HUES6 (cell line): ENCODE measurements at regions not wholly inside any gene's neighbourhood (a gene's known extent, or its start where the extent isn't known, plus 50 kb on each side); places are given as distances from the start of the nearest gene placed in this dataset.

Experiments used
- H3K27ac ChIP-seq: 2 replicates; pipeline ENCODE4 v1.7.0; 2013; ENCODE audit warnings: low read depth, mild to moderate bottlenecking, low read length, inconsistent platforms
- H3K27me3 ChIP-seq: 2 replicates; pipeline ENCODE4 v1.6.1; 2013; ENCODE audit warnings: low read length; ENCODE audit not compliant: control insufficient read depth, insufficient read depth
- H3K36me3 ChIP-seq: 2 replicates; pipeline ENCODE4 v1.6.1; 2013; ENCODE audit warnings: low read length; ENCODE audit not compliant: control insufficient read depth, insufficient read depth
- H3K4me1 ChIP-seq: 2 replicates; pipeline ENCODE4 v1.6.1; 2013; ENCODE audit warnings: low read length; ENCODE audit not compliant: control insufficient read depth, insufficient read depth
- H3K4me3 ChIP-seq: 2 replicates; pipeline ENCODE4 v1.5.1; 2013; ENCODE audit warnings: low read depth, low read length
- H3K9ac ChIP-seq: one replicate; pipeline ENCODE4 v1.6.1; 2013; ENCODE audit warnings: mild to moderate bottlenecking, low read length
- H3K9me3 ChIP-seq: 2 replicates; pipeline ENCODE4 v1.6.1; 2013; ENCODE audit warnings: low read depth, low read length; ENCODE audit not compliant: control insufficient read depth, insufficient read depth

DNA sequence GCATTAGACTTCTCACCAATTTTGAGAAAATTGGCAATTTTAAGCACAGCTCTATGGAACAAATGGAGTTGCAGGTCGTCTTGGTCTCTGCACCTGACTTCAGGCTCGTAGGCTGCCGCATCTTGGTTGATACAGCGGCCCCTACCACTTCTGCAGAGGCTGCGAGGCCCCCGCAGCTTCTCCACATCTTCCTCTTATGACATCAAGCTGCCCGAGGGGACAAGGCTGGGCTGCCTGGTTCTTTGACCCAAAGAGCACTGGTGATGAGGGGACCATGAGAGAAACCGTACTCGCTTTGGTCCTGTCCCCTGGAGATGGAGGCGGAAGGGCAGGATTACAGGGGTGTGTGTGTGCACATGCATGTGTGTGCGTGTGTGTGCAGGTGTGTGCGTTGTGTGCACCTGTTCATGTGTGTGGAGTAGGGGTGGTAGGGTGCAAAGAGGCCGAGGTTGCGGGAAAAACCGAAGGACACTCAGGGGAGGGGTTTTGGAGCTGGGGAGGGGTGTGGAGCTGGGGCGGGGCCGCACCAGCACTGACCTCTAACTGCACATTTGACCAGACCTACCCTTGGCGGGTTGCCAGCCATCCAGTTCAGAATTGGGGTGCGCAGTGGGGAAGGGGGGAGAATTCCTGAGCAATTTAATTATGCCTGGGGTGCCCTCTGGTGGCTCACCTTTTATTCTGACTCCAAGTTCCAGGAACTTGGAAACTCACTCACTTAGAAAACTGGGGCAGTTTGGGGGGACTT lies 65.1 kb upstream of the ARHGEF7 start:
- Histone ChIP-seq H3K27me3 (no peaks in the 10 kb centered on the region), H3K27ac (no peak overlapping the region), H3K9ac (no peak overlapping the region), H3K4me3 (no peak overlapping the region), H3K36me3 (no peaks in the 10 kb centered on the region), H3K9me3 (peaks cover 24% of the 10 kb centered on the region), H3K4me1 (no peaks in the 10 kb centered on the region)

DNA sequence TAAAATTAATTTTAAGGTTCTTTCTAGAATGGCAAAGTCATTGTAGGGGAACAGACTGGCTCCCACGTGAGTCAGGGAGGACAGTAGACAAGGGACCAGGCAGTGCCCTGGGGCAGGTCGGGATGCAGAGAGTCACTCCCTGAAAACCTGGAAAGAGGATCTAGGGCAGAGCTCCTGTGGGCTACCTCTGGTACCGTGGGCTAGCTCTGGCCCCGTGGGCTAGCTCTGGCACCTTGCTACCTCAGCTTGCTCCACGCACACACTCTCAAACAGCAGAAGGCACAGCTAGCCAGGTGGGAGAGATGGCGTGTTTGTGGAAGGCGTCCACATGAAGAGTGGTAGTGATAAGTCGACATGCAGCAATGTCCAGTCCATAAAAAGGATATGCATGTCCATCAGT lies 66.7 kb upstream of the ARHGEF7 start:
- peaks cover 37% of the 10 kb centered on the region for H3K9me3 ChIP-seq
- no peaks in the 10 kb centered on the region for H3K36me3 ChIP-seq
- no peak overlapping the region for H3K9ac ChIP-seq
- no peak overlapping the region for H3K27ac ChIP-seq
- H3K4me1 ChIP-seq = no peaks in the 10 kb centered on the region
- no peaks in the 10 kb centered on the region for H3K27me3 ChIP-seq
- no peak overlapping the region for H3K4me3 ChIP-seq

DNA sequence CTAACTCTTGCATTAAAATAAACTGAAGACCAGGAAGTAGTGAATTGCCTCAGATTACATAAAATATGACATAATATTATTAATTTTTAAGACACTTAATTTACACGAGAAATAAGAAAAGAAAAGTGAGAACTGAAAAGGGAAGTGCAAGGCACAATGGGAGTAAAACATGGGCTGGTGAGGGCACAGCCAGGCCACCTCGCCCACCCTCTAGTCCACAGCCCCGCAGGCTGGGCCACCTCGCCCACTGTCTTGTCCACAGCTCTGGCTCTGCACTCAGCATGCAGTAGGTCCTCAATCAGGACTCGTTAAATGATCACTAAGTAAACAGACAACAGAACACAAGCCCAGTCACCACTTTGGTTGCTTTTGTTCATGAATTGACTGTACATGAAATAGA lies 67.8 kb upstream of the ARHGEF7 start:
- H3K9ac ChIP-seq = no peak overlapping the region
- H3K9me3 ChIP-seq = peaks cover 39% of the 10 kb centered on the region
- no peak overlapping the region for H3K4me3 ChIP-seq
- no peaks in the 10 kb centered on the region for H3K27me3 ChIP-seq
- H3K27ac ChIP-seq = no peak overlapping the region
- no peaks in the 10 kb centered on the region for H3K4me1 ChIP-seq
- H3K36me3 ChIP-seq = no peaks in the 10 kb centered on the region

DNA sequence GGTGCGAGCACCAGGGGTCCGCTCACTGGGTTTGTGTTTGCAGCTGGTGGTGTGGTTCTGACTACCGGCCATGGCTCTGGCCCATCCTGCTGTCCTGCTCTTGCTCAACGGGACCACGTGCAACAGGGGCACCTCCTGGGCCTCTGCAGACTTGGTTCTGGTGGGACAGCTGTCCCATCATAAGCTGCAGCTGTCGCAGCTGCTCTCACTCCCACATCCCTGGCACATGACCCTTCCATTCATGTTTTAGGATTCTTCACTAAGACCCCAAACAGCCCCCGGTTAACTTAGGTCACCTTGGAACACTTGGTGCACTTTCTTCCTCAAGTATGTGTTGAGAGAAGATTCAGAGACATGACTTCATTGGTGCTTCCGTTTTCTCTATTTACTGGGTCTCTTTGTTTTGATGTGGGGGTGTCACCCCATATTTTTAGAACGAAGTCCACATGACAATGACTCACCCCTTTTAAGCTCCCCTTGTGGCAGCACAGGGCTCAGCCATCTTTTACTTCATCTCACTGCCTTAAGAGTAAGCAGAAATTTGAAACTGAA lies 68.4 kb upstream of the ARHGEF7 start:
- no peaks in the 10 kb centered on the region for H3K36me3 ChIP-seq
- H3K9ac ChIP-seq = no peak overlapping the region
- H3K9me3 ChIP-seq = peaks cover 39% of the 10 kb centered on the region
- no peaks in the 10 kb centered on the region for H3K4me1 ChIP-seq
- H3K4me3 ChIP-seq = no peak overlapping the region
- H3K27ac ChIP-seq = no peak overlapping the region
- H3K27me3 ChIP-seq = no peaks in the 10 kb centered on the region

DNA sequence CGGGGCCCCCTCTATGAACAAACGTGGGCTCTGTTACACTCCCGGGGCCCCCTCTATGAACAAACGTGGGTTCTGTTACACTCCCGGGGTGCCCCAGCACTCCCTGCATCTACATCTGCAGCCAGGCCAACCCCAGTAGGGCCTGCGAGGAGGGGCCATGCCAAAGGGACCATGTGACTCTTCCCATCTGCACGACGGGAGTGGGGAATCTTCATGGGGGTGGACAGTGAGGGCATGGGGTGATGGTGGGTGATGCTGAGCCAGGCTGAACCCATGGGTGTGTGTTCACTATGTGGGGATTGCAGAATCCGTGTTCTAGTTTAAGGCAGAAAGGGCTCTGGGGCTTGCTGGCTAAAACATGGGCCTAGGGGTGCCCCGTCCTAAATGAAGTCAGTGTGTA lies 69.9 kb upstream of the ARHGEF7 start:
- no peaks in the 10 kb centered on the region for H3K4me1 ChIP-seq
- peaks cover 39% of the 10 kb centered on the region for H3K9me3 ChIP-seq
- no peak overlapping the region for H3K9ac ChIP-seq
- no peaks in the 10 kb centered on the region for H3K27me3 ChIP-seq
- no peak overlapping the region for H3K4me3 ChIP-seq
- H3K36me3 ChIP-seq = no peaks in the 10 kb centered on the region
- H3K27ac ChIP-seq = no peak overlapping the region

DNA sequence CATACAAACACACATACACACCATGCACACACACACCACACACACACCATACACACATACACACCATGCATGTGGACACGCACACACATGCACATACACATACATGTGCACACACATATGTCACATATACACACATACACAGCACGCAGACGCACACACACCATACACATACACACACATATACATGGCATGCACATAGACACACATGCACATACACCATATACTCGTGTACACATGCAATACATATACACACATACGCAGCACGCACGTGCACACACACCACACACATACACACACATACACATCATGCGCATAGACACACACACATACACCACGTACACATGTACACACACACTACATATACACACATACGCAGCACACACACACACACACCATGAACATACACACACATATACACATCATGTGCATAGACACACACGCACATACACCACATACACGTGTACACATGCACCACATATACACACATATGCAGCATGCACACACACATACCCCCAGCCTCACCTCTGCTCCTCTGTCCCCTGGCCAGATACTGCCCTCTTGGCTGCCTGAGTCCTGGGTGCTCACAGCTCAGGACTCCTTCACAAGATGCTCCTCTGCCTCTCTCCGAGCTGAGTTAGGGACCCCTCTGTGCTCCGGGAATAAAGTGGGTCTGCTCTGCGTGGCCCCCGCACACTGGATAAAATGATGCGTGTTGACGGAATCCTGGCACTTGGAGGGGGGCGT lies 70.9 kb upstream of the ARHGEF7 start:
- no peaks in the 10 kb centered on the region for H3K4me1 ChIP-seq
- H3K4me3 ChIP-seq = 0 out of 2 replicates have a peak overlapping the region, but pooled peaks have one; percentile 6
- peaks cover 42% of the 10 kb centered on the region for H3K9me3 ChIP-seq
- no peaks in the 10 kb centered on the region for H3K27me3 ChIP-seq
- H3K9ac ChIP-seq = no peak overlapping the region
- no peaks in the 10 kb centered on the region for H3K36me3 ChIP-seq
- no peak overlapping the region for H3K27ac ChIP-seq

DNA sequence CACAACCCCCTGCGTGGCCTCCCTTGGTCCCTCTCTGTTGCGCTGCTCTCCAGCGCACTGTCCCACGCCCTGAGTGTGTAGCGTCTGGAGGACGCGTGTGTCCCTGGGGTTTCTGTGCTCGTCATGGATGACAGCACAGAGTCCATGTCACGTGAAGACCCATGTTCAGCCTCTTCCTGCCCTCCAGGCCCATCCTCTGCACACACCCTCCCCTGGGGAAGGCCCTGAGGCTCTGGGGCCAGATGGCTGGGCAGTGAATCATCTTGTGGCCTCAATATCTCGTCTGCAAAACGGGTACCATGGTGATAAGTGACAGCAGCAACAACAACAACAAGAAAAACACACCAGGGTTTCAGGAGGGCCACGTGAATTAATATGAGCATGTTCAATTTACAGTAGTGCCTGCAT lies 71.5 kb upstream of the ARHGEF7 start:
- H3K9ac ChIP-seq = no peak overlapping the region
- H3K27ac ChIP-seq = no peak overlapping the region
- no peaks in the 10 kb centered on the region for H3K36me3 ChIP-seq
- H3K4me3 ChIP-seq = no peak overlapping the region
- H3K9me3 ChIP-seq = peaks cover 42% of the 10 kb centered on the region
- no peaks in the 10 kb centered on the region for H3K27me3 ChIP-seq
- H3K4me1 ChIP-seq = no peaks in the 10 kb centered on the region

DNA sequence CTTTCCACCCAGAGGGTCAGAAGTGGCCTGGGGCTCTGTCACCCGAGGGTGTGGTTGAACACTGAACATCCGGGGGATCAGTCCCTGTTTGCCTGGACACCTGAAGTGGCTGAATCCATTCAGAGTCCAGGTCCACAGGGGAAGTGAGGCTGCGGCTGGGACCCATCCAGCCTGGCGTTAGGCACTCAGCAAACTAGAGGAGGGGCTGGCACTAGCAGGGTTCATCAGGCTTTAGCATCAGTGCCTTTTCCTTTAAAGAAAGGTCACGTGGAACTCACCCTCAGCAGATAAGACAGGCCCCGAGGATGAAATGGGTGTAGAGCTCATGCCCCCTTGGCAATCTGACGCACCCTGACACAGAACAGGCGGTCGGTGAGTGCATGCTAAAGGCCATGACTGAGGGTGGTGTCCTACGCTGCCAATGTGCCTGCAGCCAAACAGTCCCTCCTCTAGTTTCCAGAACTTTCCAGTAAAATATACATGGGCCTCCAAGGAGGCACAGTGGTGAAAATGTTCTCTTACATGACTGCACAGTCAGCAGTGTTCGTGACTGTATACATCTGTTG lies 72.4 kb upstream of the ARHGEF7 start:
- H3K9me3 ChIP-seq = peaks cover 40% of the 10 kb centered on the region
- no peaks in the 10 kb centered on the region for H3K36me3 ChIP-seq
- 0 out of 2 replicates have a peak, but pooled peaks cover 2% of the 10 kb centered on the region for H3K4me1 ChIP-seq
- H3K27me3 ChIP-seq = no peaks in the 10 kb centered on the region
- H3K9ac ChIP-seq = no peak overlapping the region
- H3K4me3 ChIP-seq = no peak overlapping the region
- H3K27ac ChIP-seq = no peak overlapping the region

DNA sequence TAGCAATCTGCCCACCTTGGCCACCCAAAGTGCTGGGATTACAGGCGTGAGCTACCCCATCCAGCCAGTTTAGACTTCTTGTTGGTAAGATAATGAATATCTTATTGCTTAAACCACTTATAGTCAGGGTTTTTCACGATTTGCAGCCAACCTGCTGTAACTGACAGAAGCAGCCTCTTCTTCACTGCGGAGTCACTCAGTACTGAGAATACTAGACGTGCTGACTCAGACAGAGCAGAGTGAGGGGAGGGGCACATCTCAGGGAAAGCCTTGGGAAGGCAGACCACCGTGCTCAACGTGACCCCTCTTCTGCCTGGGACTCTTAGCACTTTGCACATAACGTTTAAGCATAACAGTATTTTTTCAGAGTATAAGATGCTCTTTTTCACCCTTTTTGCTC lies 74.3 kb upstream of the ARHGEF7 start:
- H3K4me3 ChIP-seq = no peak overlapping the region
- no peak overlapping the region for H3K27ac ChIP-seq
- no peak overlapping the region for H3K9ac ChIP-seq
- H3K27me3 ChIP-seq = no peaks in the 10 kb centered on the region
- H3K9me3 ChIP-seq = peaks cover 26% of the 10 kb centered on the region
- H3K4me1 ChIP-seq = 0 out of 2 replicates have a peak, but pooled peaks cover 4% of the 10 kb centered on the region
- no peaks in the 10 kb centered on the region for H3K36me3 ChIP-seq

DNA sequence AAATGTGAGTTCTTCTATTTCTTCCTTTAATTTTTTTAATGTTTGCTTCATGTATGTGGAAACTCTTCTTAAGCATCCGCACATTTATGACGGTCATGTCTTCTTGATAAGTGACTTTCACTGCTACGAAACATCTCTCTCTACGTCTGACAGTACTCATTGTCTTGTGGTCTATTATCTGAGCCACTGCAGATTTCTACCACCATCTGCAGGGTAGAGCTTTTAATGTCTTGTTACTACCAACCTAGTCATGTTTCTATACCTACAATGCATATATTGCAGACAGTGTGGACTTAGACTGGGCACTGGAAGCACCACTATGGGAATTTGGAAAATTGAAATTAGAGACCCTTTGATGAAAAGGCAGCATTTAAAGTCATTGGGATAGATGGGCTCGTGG lies 75.4 kb upstream of the ARHGEF7 start:
- H3K27me3 ChIP-seq = no peaks in the 10 kb centered on the region
- H3K27ac ChIP-seq = no peak overlapping the region
- no peaks in the 10 kb centered on the region for H3K36me3 ChIP-seq
- peaks cover 18% of the 10 kb centered on the region for H3K9me3 ChIP-seq
- H3K4me3 ChIP-seq = no peak overlapping the region
- H3K4me1 ChIP-seq = 0 out of 2 replicates have a peak, but pooled peaks cover 4% of the 10 kb centered on the region
- H3K9ac ChIP-seq = no peak overlapping the region

DNA sequence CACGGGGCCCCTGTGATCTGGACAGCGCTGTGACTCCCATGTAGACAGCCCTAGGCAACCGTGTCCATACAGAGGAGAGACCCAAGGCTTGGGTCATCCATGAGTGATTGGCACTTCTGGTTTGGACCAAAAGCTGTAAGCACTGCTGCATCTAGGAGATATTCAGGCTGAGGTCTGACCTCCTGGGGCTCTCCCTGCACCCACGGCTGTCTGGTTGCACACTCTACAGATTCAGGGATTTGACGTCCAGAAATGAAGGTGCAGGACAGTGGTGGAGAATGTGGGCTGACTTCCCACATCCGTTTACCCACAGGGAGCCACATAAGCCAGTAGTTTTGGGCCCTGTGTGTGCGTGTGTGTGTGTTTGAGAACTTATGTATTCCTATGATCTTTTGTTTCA lies 76.2 kb upstream of the ARHGEF7 start:
- H3K36me3 ChIP-seq = no peaks in the 10 kb centered on the region
- 0 out of 2 replicates have a peak, but pooled peaks cover 4% of the 10 kb centered on the region for H3K4me1 ChIP-seq
- H3K9me3 ChIP-seq = peaks cover 10% of the 10 kb centered on the region
- no peak overlapping the region for H3K9ac ChIP-seq
- H3K27ac ChIP-seq = no peak overlapping the region
- no peak overlapping the region for H3K4me3 ChIP-seq
- no peaks in the 10 kb centered on the region for H3K27me3 ChIP-seq
